ENCODE measurements at regions not wholly inside any gene's neighbourhood (a gene's known extent, or its start where the extent isn't known, plus 50 kb on each side); places are given as distances from the start of the nearest gene placed in this dataset.

DNA sequence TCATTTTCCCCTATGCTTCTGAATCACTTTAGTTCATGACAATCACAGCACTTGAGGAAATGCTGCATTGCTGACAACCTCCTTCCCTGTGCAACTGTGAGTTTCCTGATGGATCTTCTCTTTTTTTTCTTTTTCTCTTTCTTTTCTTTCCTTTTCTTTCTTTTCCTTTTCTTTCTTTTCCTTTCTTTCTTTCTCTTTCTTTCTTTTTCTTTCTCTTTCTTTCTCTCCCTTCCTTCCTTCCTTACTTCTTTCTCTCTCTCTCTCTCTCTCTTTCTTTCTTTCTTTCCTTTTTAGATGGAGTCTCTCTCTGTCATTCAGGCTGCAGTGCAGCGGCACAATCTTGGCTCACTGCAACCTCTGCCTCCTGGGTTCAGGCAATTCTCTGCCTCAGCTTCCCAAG is 247.9 kb upstream of the HTR2A start:
- Histone ChIP-seq H2BK15ac (ENCODE audit: low read depth, low read length) (no peak overlapping the region), H3K27ac (ENCODE audit: insufficient read depth, low read length) (no peak overlapping the region), H3K36me3 (ENCODE audit: control insufficient read depth, insufficient read depth, low read length) (no peaks in the 10 kb centered on the region), H2BK20ac (ENCODE audit: low read depth, low read length) (no peak overlapping the region), H2BK120ac (ENCODE audit: low read depth, low read length) (no peak overlapping the region), H4K8ac (ENCODE audit: low read depth in 2 of 2, low read length in 2 of 2) (no peak overlapping the region), H3K56ac (ENCODE audit: extremely low read depth, insufficient read depth, low read length) (no peak overlapping the region), H3K27me3 (ENCODE audit: control insufficient read depth, insufficient read depth, low read length) (no peaks in the 10 kb centered on the region), H4K5ac (ENCODE audit: low read depth, low read length) (no peak overlapping the region; the same call in 1 of the 2 replicates), H3K14ac (replicated peaks; ENCODE audit: low read depth, low read length) (no peak overlapping the region), H4K91ac (ENCODE audit: insufficient read depth, low read depth, low read length) (no peak overlapping the region), H3K9me1 (ENCODE audit: insufficient read depth, low read length) (no peaks in the 10 kb centered on the region), H3K18ac (ENCODE audit: low read depth, low read length) (no peak overlapping the region), H3K4me1 (ENCODE audit: control insufficient read depth, insufficient read depth, low read length) (peaks cover 4% of the 10 kb centered on the region), H3K4me3 (ENCODE audit: insufficient read depth, low read depth, low read length) (no peak overlapping the region), H3K79me1 (ENCODE audit: low read depth in 1 of 2, low read length in 2 of 2) (no peaks in the 10 kb centered on the region), H3K9ac (ENCODE audit: low read depth, low read length) (no peak overlapping the region), H2AK5ac (ENCODE audit: low read depth, low read length) (no peak overlapping the region), H2BK5ac (ENCODE audit: low read depth, low read length, poor library complexity, severe bottlenecking) (no peak overlapping the region), H3K4me2 (ENCODE audit: low read depth, low read length) (no peak overlapping the region), H2AK9ac (replicated peaks; ENCODE audit: low read depth, low read length, poor library complexity) (no peak overlapping the region), H3K4ac (ENCODE audit: low read depth, low read length) (no peak overlapping the region), H2AFZ (replicated peaks; ENCODE audit: low read length, poor library complexity) (no peak overlapping the region), H3K23ac (ENCODE audit: low read depth, low read length) (no peak overlapping the region), H3K9me3 (ENCODE audit: control insufficient read depth, insufficient read depth, low read length) (no peaks in the 10 kb centered on the region), H4K20me1 (ENCODE audit: insufficient read depth, low read length) (no peaks in the 10 kb centered on the region)
- POLR2A ChIA-PET (ENCODE audit: unreplicated experiment), result no interaction called here
- BruUV-seq (replicated peaks), result no TSS peak
- CTCF ChIA-PET, result no interaction called here
- no CpG with 5 or more reads among the region's 1 CpG for WGBS, 2 experiments (ENCODE audit: extremely low coverage in 2 of 2, insufficient read length in 1 of 2)
- DNase-seq, result no peak
- in situ Hi-C loops (cut with MboI; ENCODE audit: low sequenced_read_pairs) (no loop called here), intact Hi-C loops (cut with micrococcal nuclease) (no loop called here), dilution Hi-C loops (cut with HindIII; ENCODE audit: low sequenced_read_pairs, unreplicated experiment) (no loop called here)
- no peak for ATAC-seq (ENCODE audit: low read depth)
- TF ChIP-seq RAD21 (IDR thresholded peaks at IDR 0.05; ENCODE audit: low read length) (no peak), CEBPB (IDR thresholded peaks at IDR 0.05; ENCODE audit: low read depth, low read length) (no peak), CHD1 (IDR thresholded peaks at IDR 0.05; ENCODE audit: low read depth, low read length) (no peak), RFX5 (IDR thresholded peaks at IDR 0.05; ENCODE audit: low read depth, low read length) (no peak), MXI1 (IDR thresholded peaks at IDR 0.05; ENCODE audit: borderline replicate concordance, low read depth, low read length) (no peak), MAFK (IDR thresholded peaks at IDR 0.05; ENCODE audit: low read depth, low read length) (no peak), BHLHE40 (IDR thresholded peaks at IDR 0.05; ENCODE audit: low read depth, low read length) (no peak), RCOR1 (IDR thresholded peaks at IDR 0.05; ENCODE audit: insufficient replicate concordance, low read length) (no peak), SMC3 (IDR thresholded peaks at IDR 0.05; ENCODE audit: low read depth, low read length) (no peak), POLR2A (IDR thresholded peaks at IDR 0.05; ENCODE audit: low read depth, low read length) (no peak), NFE2L2 (IDR thresholded peaks at IDR 0.05; ENCODE audit: low read depth, low read length) (no peak), FOS (IDR thresholded peaks at IDR 0.05; ENCODE audit: low read depth, low read length) (no peak), MAZ (IDR thresholded peaks at IDR 0.05; ENCODE audit: borderline replicate concordance, low read depth, low read length) (no peak)
- TF ChIP-seq, protein P1, sequence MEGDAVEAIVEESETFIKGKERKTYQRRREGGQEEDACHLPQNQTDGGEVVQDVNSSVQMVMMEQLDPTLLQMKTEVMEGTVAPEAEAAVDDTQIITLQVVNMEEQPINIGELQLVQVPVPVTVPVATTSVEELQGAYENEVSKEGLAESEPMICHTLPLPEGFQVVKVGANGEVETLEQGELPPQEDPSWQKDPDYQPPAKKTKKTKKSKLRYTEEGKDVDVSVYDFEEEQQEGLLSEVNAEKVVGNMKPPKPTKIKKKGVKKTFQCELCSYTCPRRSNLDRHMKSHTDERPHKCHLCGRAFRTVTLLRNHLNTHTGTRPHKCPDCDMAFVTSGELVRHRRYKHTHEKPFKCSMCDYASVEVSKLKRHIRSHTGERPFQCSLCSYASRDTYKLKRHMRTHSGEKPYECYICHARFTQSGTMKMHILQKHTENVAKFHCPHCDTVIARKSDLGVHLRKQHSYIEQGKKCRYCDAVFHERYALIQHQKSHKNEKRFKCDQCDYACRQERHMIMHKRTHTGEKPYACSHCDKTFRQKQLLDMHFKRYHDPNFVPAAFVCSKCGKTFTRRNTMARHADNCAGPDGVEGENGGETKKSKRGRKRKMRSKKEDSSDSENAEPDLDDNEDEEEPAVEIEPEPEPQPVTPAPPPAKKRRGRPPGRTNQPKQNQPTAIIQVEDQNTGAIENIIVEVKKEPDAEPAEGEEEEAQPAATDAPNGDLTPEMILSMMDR (conservative IDR thresholded peaks at IDR 0.05; ENCODE audit: low read depth, low read length), result no peak
- TF ChIP-seq, protein P2, sequence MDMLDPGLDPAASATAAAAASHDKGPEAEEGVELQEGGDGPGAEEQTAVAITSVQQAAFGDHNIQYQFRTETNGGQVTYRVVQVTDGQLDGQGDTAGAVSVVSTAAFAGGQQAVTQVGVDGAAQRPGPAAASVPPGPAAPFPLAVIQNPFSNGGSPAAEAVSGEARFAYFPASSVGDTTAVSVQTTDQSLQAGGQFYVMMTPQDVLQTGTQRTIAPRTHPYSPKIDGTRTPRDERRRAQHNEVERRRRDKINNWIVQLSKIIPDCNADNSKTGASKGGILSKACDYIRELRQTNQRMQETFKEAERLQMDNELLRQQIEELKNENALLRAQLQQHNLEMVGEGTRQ (IDR thresholded peaks at IDR 0.05; ENCODE audit: low read depth, low read length), result no peak
- TF ChIP-seq, protein P3, sequence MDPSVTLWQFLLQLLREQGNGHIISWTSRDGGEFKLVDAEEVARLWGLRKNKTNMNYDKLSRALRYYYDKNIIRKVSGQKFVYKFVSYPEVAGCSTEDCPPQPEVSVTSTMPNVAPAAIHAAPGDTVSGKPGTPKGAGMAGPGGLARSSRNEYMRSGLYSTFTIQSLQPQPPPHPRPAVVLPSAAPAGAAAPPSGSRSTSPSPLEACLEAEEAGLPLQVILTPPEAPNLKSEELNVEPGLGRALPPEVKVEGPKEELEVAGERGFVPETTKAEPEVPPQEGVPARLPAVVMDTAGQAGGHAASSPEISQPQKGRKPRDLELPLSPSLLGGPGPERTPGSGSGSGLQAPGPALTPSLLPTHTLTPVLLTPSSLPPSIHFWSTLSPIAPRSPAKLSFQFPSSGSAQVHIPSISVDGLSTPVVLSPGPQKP (IDR thresholded peaks at IDR 0.05; ENCODE audit: borderline replicate concordance, low read depth, low read length), result no peak
